Sigmoid colon (tissue), 6 donors: ENCODE measurements at regions not wholly inside any gene's neighbourhood (a gene's known extent, or its start where the extent isn't known, plus 50 kb on each side); places are given as distances from the start of the nearest gene placed in this dataset.

Experiments used
- DNase-seq: peaks from one replicate; pipeline ENCODE4 v3.0.0-alpha.2; 2019
- H3K27ac ChIP-seq, 4 donors: fragments of 200-600 bp; sonication (generic); one replicate each; pipeline ENCODE4 v1.5.1; 2016 to 2019; ENCODE audit warnings: mild to moderate bottlenecking in 1 of 4
- H3K27me3 ChIP-seq, 3 donors: fragments of 200-600 bp; sonication (generic); one replicate each; pipeline ENCODE4 v1.5.1; 2019; ENCODE audit warnings: mild to moderate bottlenecking in 1 of 3
- H3K36me3 ChIP-seq, 4 donors: fragments of 200-600 bp; sonication (generic); one replicate each; pipeline ENCODE4 v1.5.1; 2016 to 2019
- H3K4me1 ChIP-seq, 4 donors: fragments of 200-600 bp; sonication (generic); one replicate each; pipeline ENCODE4 v1.5.1; 2017 to 2019
- H3K4me3 ChIP-seq, 4 donors: fragments of 200-600 bp; sonication (generic); one replicate each; pipeline ENCODE4 v1.5.1; 2017 to 2019; ENCODE audit warnings: mild to moderate bottlenecking in 2 of 4, moderate library complexity in 1 of 4
- H3K9me3 ChIP-seq, 4 donors: fragments of 200-600 bp in 3 of 4; sonication (generic) in 3 of 4; one replicate each; pipeline versions ENCODE4 v1.5.1 to v1.6.1; 2013 to 2019
- CTCF ChIP-seq, 4 experiments: fragments of 450-650 bp in 3 of 4; fragments of 200-600 bp in 1 of 4; IDR thresholded peaks; one replicate each; pipeline ENCODE4 v1.5.1; 2016 to 2019; ENCODE audit warnings: antibody characterized with exemption in 4 of 4, mild to moderate bottlenecking in 3 of 4, moderate library complexity in 2 of 4
- EP300 ChIP-seq, 4 donors: sonication (generic); formaldehyde crosslinking; IDR thresholded peaks; one replicate each; pipeline ENCODE4 v1.6.1; 2017; ENCODE audit warnings: antibody characterized with exemption in 4 of 4
- POLR2A ChIP-seq, 2 donors: fragments of 450-650 bp; IDR thresholded peaks; one replicate each; pipeline ENCODE4 v1.6.1; 2016; ENCODE audit warnings: antibody characterized with exemption in 2 of 2, mild to moderate bottlenecking in 2 of 2, moderate library complexity in 2 of 2
- POLR2AphosphoS5 ChIP-seq, 4 donors: sonication (generic); formaldehyde crosslinking; IDR thresholded peaks; one replicate each; pipeline ENCODE4 v1.6.1; 2017; ENCODE audit warnings: antibody characterized with exemption in 4 of 4
- WGBS, 2 donors: extraction: QIAGEN DNeasy Blood & Tissue Kit; methylation state at CpG; one replicate each; pipeline ENCODE4 v1.1.7; 2013; 5-methylcytosine and 5-hydroxymethylcytosine counted together
- intact Hi-C: fragments of 100-400 bp; cut with DNase I; formaldehyde crosslinking; loops from one replicate; pipeline ENCODE4 v1.15.1; 2023
- donor health status: healthy with polysubstance abuse.
- donor health status: healthy.

GRCh38 chr17:69853541-69854224, 221.3 kb upstream of the KCNJ16 start:
- 58 to 82% methylated on average over 4 of the region's 4 CpGs for WGBS, 2 donors
- TF ChIP-seq POLR2A (IDR thresholded peaks at IDR 0.05), result no peak
- TF ChIP-seq CTCF (IDR thresholded peaks at IDR 0.05), result no peak
- no peak for TF ChIP-seq EP300 (IDR thresholded peaks at IDR 0.05)
- no peak for TF ChIP-seq POLR2AphosphoS5 (IDR thresholded peaks at IDR 0.05)
- Histone ChIP-seq H3K4me1 (peaks cover 0 to 7% (median 0%) of the 10 kb centered on the region in 4 donors), H3K27me3 (no peaks in the 10 kb centered on the region), H3K36me3 (no peaks in the 10 kb centered on the region), H3K9me3 (no peaks in the 10 kb centered on the region), H3K4me3 (no peak overlapping the region), H3K27ac (no peak overlapping the region)
- intact Hi-C loops, result no loop called here
- no peak for DNase-seq

- TF ChIP-seq EP300 (IDR thresholded peaks at IDR 0.05) (no peak), CTCF (IDR thresholded peaks at IDR 0.05) (no peak), POLR2AphosphoS5 (IDR thresholded peaks at IDR 0.05) (no peak), POLR2A (IDR thresholded peaks at IDR 0.05) (no peak)
- Histone ChIP-seq H3K9me3 (no peaks in the 10 kb centered on the region), H3K4me1 (peaks cover 0 to 7% (median 0%) of the 10 kb centered on the region in 4 donors), H3K4me3 (no peak overlapping the region), H3K36me3 (no peaks in the 10 kb centered on the region), H3K27me3 (no peaks in the 10 kb centered on the region), H3K27ac (no peak overlapping the region)
- DNase-seq, result no peak
- 64 to 65% methylated on average over 1 of the region's 1 CpG for WGBS, 2 donors
- intact Hi-C loops, result no loop called here
These were observed 220.7 kb upstream of the KCNJ16 start for GRCh38 chr17:69854225-69854780.

GRCh38 chr17:69856946-69857345, 218.1 kb upstream of the KCNJ16 start:
- Histone ChIP-seq H3K9me3 (no peaks in the 10 kb centered on the region), H3K27me3 (no peaks in the 10 kb centered on the region), H3K4me3 (no peak overlapping the region), H3K36me3 (no peaks in the 10 kb centered on the region), H3K4me1 (peaks cover 0 to 7% (median 0%) of the 10 kb centered on the region in 4 donors), H3K27ac (no peak overlapping the region)
- 68 to 78% methylated on average over 1 of the region's 1 CpG for WGBS, 2 donors
- no peak for TF ChIP-seq EP300 (IDR thresholded peaks at IDR 0.05)
- no peak for TF ChIP-seq POLR2AphosphoS5 (IDR thresholded peaks at IDR 0.05)
- intact Hi-C loops, result no loop called here
- no peak for DNase-seq

GRCh38 chr17:69857412-69857835, 217.6 kb upstream of the KCNJ16 start:
- DNase-seq, result no peak
- H3K36me3 ChIP-seq, result no peaks in the 10 kb centered on the region
- intact Hi-C loops, result no loop called here
- H3K27ac ChIP-seq, result no peak overlapping the region
- H3K27me3 ChIP-seq, result no peaks in the 10 kb centered on the region
- no peak overlapping the region for H3K4me3 ChIP-seq
- TF ChIP-seq CTCF (IDR thresholded peaks at IDR 0.05) (no peak), POLR2AphosphoS5 (IDR thresholded peaks at IDR 0.05) (no peak), EP300 (IDR thresholded peaks at IDR 0.05) (no peak), POLR2A (IDR thresholded peaks at IDR 0.05) (no peak)
- peaks cover 0 to 7% (median 0%) of the 10 kb centered on the region in 4 donors for H3K4me1 ChIP-seq
- H3K9me3 ChIP-seq, result no peaks in the 10 kb centered on the region

GRCh38 chr17:69858460-69858859, 216.6 kb upstream of the KCNJ16 start:
- Histone ChIP-seq H3K4me3 (no peak overlapping the region), H3K36me3 (no peaks in the 10 kb centered on the region), H3K27me3 (no peaks in the 10 kb centered on the region), H3K9me3 (no peaks in the 10 kb centered on the region), H3K27ac (no peak overlapping the region), H3K4me1 (peaks cover 0 to 7% (median 0%) of the 10 kb centered on the region in 4 donors)
- intact Hi-C loops, result no loop called here
- no peak for TF ChIP-seq CTCF (IDR thresholded peaks at IDR 0.05)
- no peak for TF ChIP-seq POLR2AphosphoS5 (IDR thresholded peaks at IDR 0.05)
- TF ChIP-seq EP300 (IDR thresholded peaks at IDR 0.05), result no peak
- no peak for TF ChIP-seq POLR2A (IDR thresholded peaks at IDR 0.05)
- no peak for DNase-seq
- WGBS, 2 donors, result 65 to 79% methylated on average over 3 of the region's 3 CpGs
